ENCODE measurements at regions not wholly inside any gene's neighbourhood (a gene's known extent, or its start where the extent isn't known, plus 50 kb on each side); places are given as distances from the start of the nearest gene placed in this dataset.

DNA sequence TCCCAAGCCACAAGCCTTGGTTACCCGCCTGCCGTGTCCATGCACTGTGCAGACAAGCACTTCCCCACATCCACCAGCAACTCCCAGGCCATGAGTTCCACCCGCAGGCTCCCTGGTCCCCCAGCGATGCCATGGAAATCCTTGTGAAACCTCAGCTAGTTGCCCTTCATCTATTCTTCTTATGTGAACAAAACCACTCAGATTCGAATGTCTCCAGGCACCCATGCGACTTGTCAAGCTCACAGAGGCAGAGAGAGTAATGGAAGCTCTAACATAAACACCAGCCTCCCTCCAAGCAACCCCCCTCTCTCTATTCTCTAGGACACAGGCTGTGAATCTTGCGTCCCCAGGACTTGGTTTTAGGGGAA is 182.6 kb downstream of the C16orf95 start:
- H3K36me3 Mint-ChIP-seq, result no peaks in the 10 kb centered on the region
- H3K27me3 Mint-ChIP-seq (ENCODE audit: low read depth in 3 of 3), result peaks cover 0 to 5% (median 3%) of the 10 kb centered on the region in 3 donors
- H3K9me3 Mint-ChIP-seq, result no peaks in the 10 kb centered on the region
- no peak for DNase-seq
- H3K27ac Mint-ChIP-seq, result no peak overlapping the region
- no peak overlapping the region for H3K4me3 Mint-ChIP-seq
- no peaks in the 10 kb centered on the region for H3K4me1 Mint-ChIP-seq

DNA sequence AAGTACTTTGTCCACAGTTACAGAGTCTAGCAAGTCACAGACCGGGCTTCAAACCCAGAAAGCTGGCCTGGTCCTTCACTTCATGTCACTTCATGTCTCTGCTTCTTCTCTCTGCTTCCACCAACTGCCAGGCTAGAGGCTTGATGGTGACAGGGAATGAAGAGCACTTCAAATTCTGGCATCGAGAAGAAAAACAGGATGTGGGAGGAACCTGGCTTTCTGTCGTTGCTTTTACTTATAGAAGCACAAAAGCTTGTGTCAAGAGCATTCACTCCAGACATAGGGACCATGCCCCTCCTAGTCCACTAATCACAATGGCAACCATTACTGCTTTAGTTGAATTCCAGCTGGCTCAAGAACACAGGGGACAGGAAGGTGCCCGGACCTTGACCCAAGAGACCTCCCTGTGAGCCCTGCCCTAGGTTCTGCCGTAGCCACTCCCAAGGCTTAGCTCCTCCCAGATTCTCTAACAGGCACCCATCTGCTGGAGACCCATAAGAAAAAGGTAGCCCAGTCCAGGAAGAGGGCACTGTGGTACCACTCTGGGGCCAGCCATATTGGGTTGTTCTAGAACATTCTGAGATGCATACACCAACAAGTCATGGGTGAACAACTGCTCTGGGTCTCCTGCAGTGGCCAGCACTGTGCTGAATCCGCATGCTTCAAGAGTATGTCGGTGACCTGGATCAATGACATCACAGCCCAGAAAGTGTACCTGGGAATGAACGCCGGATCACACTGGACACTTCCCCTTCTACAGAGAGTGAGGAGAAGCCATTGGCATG is 181.8 kb downstream of the C16orf95 start:
- DNase-seq, result no peak
- peaks cover 3 to 5% (median 3%) of the 10 kb centered on the region in 3 donors for H3K27me3 Mint-ChIP-seq (ENCODE audit: low read depth in 3 of 3)

DNA sequence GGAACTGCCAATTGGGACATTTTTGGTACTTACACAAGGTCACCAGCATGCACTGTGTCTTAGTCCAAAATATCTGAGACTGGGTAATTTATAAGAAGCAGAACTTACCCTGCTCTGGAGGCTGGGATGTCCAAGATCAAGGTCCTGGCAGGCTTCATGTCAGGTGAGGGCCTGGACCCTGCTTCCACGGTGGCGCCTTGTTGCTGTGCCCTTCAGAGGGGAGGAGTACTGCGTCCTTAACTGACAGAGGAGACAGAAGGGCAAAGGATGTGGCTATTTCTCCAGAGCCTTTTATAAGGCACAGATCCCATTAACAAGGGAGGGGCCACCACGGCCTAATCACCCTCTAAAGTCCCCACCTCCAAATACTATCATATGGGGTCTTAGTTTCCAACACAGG is 178.9 kb downstream of the C16orf95 start:
- DNase-seq, result no peak

More for the DNA sequence above, 181.8 kb downstream of the C16orf95 start:
- no peaks in the 10 kb centered on the region for H3K9me3 Mint-ChIP-seq
- H3K4me1 Mint-ChIP-seq, result no peaks in the 10 kb centered on the region
- H3K36me3 Mint-ChIP-seq, result no peaks in the 10 kb centered on the region
- H3K4me3 Mint-ChIP-seq, result no peak overlapping the region
- no peak overlapping the region for H3K27ac Mint-ChIP-seq

DNA sequence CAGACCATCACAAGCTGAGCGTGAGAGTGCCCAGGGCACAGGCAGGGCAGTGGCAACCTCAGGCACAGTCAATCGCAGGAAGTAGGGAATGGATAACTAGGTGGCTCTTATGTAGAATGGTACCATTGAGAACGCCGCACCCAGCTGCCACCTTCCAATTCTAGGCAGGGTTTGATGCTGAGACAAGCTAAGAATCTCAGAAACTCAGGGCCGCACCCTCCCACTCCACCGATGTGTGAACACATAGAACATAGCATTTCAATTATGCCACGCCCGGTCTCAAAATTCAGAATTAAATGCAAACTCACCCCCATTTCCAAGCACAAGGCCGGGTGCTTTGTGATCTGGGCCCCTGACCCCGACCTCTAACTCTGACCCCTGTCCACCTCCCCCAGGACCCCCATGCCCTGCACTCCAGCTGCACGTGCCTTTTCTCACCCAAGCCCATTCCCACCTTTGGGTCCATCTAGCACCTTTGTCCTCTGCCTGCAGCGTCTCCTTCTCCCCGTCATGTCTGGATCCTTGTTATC is 178.4 kb downstream of the C16orf95 start:
- Mint-ChIP-seq H3K4me3 (no peak overlapping the region), H3K9me3 (no peaks in the 10 kb centered on the region), H3K27me3 (ENCODE audit: low read depth in 3 of 3) (peaks cover 3 to 8% (median 3%) of the 10 kb centered on the region in 3 donors), H3K27ac (no peak overlapping the region), H3K36me3 (no peaks in the 10 kb centered on the region), H3K4me1 (no peaks in the 10 kb centered on the region)
- DNase-seq, result no peak

More for the DNA sequence above, 178.9 kb downstream of the C16orf95 start:
- no peaks in the 10 kb centered on the region for H3K4me1 Mint-ChIP-seq
- peaks cover 3 to 8% (median 5%) of the 10 kb centered on the region in 3 donors for H3K27me3 Mint-ChIP-seq (ENCODE audit: low read depth in 3 of 3)
- H3K4me3 Mint-ChIP-seq, result no peak overlapping the region
- no peaks in the 10 kb centered on the region for H3K9me3 Mint-ChIP-seq
- H3K36me3 Mint-ChIP-seq, result no peaks in the 10 kb centered on the region
- H3K27ac Mint-ChIP-seq, result no peak overlapping the region

DNA sequence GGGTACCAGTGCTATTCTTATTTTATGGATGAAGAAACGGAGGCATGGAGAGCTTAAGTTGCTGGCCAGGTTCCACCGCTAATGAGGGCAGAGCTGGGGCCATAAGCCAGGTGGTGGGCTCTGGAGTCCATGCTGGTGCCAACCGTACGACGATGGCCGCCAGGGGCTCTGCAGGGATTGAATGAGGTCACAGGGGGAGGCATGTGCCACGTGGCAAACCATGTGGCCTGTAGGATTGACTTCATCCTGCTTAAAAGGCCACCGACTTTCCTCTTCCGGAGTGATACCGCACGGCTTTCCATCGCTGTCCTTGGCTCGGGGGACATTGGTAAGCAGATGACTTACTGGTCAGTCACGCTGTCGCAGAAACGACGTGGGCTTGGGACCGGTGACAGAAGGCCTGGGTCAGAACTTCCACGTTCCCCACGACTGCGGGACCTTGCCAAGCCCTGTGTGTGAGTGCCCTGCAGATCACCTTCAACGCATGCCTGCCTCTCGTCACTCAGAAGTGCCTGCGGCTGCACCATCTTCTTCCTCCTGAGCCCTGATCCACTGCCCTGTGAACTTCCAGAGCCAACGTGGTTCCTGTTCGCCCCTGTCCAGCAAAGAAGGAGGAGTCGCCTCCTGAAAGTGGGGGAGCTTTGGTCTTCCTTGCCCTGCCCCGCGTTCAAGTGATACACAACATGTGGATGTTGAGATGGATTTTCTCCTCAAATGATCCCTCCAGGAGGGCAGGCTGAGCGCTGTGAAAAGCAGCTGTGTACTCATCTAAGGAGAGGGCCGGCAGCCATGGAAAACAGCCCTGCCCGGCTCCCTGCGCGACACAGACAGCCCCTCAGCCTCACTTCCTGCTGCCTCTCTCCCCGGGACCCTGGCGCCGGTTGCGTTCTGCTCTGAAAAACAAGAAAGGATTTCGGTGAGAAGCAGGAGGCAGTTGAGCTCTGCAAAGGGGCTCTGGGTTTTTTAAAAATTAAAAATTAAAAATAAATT is 176.7 kb downstream of the C16orf95 start:
- Mint-ChIP-seq H3K4me1 (no peaks in the 10 kb centered on the region), H3K4me3 (no peak overlapping the region), H3K36me3 (no peaks in the 10 kb centered on the region), H3K27ac (no peak overlapping the region), H3K27me3 (ENCODE audit: low read depth in 3 of 3) (peaks cover 0 to 8% (median 3%) of the 10 kb centered on the region in 3 donors), H3K9me3 (no peaks in the 10 kb centered on the region)
- no peak for DNase-seq

DNA sequence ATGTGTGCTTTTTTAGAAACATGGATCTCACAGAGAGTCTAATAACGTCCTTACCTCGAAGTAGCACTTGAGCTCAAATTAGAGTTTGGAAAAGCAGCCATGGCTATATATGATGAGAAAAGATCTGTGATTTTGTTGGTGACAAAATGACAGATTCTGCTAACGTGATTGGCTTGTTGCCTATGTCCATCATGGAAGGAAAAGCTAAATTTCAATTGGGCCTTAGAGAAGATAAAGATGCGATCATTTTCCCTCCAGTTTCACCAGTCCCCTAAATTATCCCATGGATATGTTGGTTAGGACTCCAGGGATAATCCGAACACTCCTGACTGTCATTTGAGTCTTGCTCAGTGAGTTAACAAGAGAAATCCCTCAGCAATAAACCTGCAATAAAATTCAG is 175.8 kb downstream of the C16orf95 start:
- DNase-seq, result no peak
- H3K4me1 Mint-ChIP-seq, result no peaks in the 10 kb centered on the region
- no peak overlapping the region for H3K27ac Mint-ChIP-seq
- no peak overlapping the region for H3K4me3 Mint-ChIP-seq
- H3K9me3 Mint-ChIP-seq, result no peaks in the 10 kb centered on the region
- no peaks in the 10 kb centered on the region for H3K36me3 Mint-ChIP-seq
- peaks cover 0 to 8% (median 0%) of the 10 kb centered on the region in 3 donors for H3K27me3 Mint-ChIP-seq (ENCODE audit: low read depth in 3 of 3)

DNA sequence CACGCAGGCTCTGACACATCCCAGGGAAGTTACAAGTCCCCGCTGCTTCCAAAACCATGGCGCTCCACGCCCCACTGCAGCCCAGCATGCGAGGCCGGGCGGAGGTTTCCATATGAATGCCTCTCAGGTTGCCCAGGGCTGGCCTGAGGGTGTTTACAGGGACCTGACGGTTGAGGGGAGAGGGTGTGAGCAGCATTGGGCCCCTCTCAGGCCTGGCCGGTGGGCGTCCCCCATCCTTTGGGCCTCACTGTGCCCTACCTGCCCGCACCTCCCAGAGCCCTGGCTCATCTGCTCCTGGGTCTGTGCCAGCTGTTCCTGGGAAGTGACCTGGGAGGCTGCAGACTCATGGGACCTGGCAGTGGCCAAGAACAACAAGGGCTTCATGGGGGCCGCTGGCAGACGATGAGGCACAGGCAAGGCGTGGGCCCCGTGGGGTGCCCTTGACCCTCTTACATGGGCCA is 173.5 kb downstream of the C16orf95 start:
- Mint-ChIP-seq H3K9me3 (peaks cover 0 to 2% (median 0%) of the 10 kb centered on the region in 6 donors), H3K36me3 (no peaks in the 10 kb centered on the region), H3K27ac (no peak overlapping the region), H3K4me3 (no peak overlapping the region), H3K4me1 (no peaks in the 10 kb centered on the region), H3K27me3 (ENCODE audit: low read depth in 3 of 3) (peaks cover 0 to 8% (median 0%) of the 10 kb centered on the region in 3 donors)
- no peak for DNase-seq

DNA sequence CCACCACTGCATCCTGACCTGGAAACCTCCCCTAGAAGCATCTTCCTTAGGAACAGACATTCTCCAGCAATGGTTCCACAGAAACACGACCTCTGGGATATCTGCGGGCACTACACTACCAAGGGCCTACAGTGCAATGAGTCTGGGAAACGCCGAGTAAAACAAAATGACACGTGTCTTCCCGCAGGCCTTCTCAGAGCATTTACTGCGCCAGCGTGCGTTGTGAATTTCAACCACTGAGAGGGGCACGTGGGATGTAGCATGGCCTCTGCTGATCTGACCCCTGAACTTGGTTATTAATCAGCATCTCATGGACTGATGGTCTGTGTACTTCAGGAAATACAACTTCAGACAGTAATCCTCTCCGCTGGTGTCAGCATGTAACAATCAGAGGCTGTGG is 173.0 kb downstream of the C16orf95 start:
- Mint-ChIP-seq H3K36me3 (no peaks in the 10 kb centered on the region), H3K9me3 (peaks cover 0 to 6% (median 0%) of the 10 kb centered on the region in 6 donors), H3K27ac (no peak overlapping the region), H3K27me3 (ENCODE audit: low read depth in 3 of 3) (peaks cover 0 to 8% (median 0%) of the 10 kb centered on the region in 3 donors), H3K4me3 (no peak overlapping the region), H3K4me1 (no peaks in the 10 kb centered on the region)
- no peak for DNase-seq

DNA sequence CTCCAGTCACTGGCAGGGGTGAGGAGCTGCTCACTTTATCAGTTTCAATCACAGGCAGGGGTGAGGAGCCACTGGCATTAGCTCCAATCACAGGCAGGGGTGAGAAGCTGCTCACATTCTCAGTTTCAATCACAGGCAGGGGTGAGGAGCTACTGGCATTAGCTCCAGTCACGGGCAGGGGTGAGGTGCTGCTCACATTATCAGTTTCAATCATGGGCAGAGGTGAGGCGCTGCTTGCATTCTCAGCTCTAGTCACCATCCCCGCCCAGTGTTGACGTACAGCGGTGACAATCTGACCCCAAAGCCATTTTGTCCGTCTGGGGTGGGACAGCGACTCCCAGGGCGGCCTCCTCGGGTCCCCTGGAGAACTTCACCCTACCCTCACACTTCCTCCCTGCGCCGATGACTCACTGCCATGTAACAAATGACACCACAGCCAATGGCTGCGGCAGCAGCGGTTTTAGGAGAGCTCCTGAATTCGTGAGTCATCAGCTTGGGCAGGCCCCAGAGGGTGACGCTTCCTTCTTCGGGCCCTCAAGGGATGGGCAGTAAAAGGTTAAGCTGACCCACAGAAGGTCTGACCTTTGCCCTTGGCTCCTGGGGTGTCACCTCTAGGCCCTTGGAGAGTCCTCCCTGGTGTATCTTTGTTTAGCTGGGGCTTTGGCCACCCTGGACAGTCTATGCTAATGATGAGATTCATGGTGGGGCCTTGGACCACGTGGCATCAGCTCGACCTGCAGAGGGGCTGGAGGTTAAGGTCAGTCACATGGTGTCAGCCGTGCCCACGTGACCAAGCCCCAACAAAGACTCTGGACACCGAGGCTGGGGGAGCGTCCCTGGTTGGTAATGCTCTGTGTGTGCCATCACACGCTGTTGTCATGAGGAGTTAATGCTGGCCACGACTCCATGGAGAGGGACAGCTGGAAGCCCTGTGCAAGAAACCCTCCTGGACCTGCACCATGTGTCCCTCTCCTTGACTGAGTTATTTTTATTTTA is 171.7 kb downstream of the C16orf95 start:
- peaks cover 0 to 4% (median 1%) of the 10 kb centered on the region in 3 donors for H3K27me3 Mint-ChIP-seq (ENCODE audit: low read depth in 3 of 3)
- H3K4me3 Mint-ChIP-seq, result no peak overlapping the region
- peak in 1 of 3 donors; percentile 12 for DNase-seq
- H3K36me3 Mint-ChIP-seq, result no peaks in the 10 kb centered on the region
- H3K27ac Mint-ChIP-seq, result no peak overlapping the region
- H3K4me1 Mint-ChIP-seq, result no peaks in the 10 kb centered on the region
- peaks cover 0 to 6% (median 0%) of the 10 kb centered on the region in 6 donors for H3K9me3 Mint-ChIP-seq

DNA sequence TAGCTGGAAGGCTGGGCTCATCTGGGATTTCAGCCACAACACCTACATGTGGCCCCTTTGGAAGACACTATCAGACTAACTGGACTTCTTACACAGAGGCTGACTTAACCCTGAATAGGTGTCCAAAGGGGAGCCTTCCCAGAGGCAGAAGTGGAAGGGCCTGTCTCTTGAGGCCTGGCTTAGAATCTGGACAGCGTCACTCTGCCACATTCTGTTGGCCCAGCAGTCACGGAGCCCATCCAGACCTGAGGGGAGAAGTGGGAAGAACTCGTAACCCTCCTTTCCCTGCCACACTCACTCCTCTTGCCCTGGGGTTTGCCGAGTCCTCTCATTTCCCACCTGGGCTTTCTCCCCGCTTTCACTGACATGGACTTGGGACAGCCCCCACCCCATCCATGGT is 170.5 kb downstream of the C16orf95 start:
- Mint-ChIP-seq H3K4me3 (no peak overlapping the region), H3K9me3 (peaks cover 0 to 6% (median 0%) of the 10 kb centered on the region in 6 donors), H3K36me3 (no peaks in the 10 kb centered on the region), H3K4me1 (no peaks in the 10 kb centered on the region), H3K27ac (no peak overlapping the region), H3K27me3 (ENCODE audit: low read depth in 3 of 3) (peaks cover 0 to 5% (median 3%) of the 10 kb centered on the region in 3 donors)
- no peak for DNase-seq

DNA sequence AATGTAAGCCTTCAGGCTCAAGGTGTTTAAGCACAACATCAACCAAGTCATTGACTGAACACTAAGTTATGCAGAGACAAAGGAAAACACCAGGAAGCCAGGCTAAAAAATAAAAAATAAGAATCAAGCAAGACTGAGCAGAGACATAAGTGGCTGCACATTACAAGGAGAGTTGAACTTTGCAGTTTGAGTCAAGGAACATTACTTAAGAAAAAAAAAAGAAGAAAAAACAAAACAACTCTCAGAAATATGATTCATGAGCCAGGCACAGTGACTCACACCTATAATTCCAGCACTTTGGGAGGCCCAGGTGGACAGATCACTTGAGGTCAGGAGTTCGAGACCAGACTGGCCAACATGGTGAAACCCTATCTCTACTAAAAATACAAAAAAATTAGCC is 168.1 kb downstream of the C16orf95 start:
- peaks cover 0 to 5% (median 0%) of the 10 kb centered on the region in 3 donors for H3K27me3 Mint-ChIP-seq (ENCODE audit: low read depth in 3 of 3)
- H3K4me1 Mint-ChIP-seq, result no peaks in the 10 kb centered on the region
- no peak overlapping the region for H3K4me3 Mint-ChIP-seq
- H3K36me3 Mint-ChIP-seq, result no peaks in the 10 kb centered on the region
- H3K9me3 Mint-ChIP-seq, result peaks cover 0 to 6% (median 0%) of the 10 kb centered on the region in 6 donors
- no peak for DNase-seq
- no peak overlapping the region for H3K27ac Mint-ChIP-seq

DNA sequence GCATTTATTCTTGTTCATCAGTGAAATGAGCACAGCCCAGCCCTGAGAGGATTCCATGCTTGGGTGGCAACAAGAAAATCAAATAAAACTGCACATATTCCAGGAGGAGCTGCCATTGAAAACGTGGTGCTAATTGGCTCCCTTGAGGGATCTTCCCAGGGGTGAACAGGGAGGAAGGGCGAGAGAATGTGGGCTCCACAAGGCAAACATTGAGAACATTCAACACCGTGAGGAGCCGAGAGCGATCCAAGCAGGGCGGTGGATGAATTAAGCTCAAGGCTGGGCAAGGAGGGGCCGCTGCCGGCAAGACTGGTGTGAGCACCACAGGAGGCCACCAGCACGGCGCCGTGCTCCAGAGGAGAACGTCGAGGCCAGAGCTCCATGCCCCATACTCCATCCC is 166.9 kb downstream of the C16orf95 start:
- H3K36me3 Mint-ChIP-seq, result no peaks in the 10 kb centered on the region
- no peak overlapping the region for H3K4me3 Mint-ChIP-seq
- DNase-seq, result no peak
- peaks cover 0 to 5% (median 0%) of the 10 kb centered on the region in 3 donors for H3K27me3 Mint-ChIP-seq (ENCODE audit: low read depth in 3 of 3)
- H3K4me1 Mint-ChIP-seq, result no peaks in the 10 kb centered on the region
- peaks cover 0 to 6% (median 0%) of the 10 kb centered on the region in 6 donors for H3K9me3 Mint-ChIP-seq
- no peak overlapping the region for H3K27ac Mint-ChIP-seq

All from immature natural killer cell (primary cell).